ENCODE measurements at regions not wholly inside any gene's neighbourhood (a gene's known extent, or its start where the extent isn't known, plus 50 kb on each side); places are given as distances from the start of the nearest gene placed in this dataset.
A peak's percentile ranks its signal among the peaks of the same experiment; 100 is the strongest.

GRCh38 chr21:27248814-27249213 is 281.9 kb upstream of the ADAMTS5 start:
- Histone ChIP-seq H3K4me3 (no peak overlapping the region), H3K4me1 (no peaks in the 10 kb centered on the region), H3K9me3 (replicated peaks) (no peaks in the 10 kb centered on the region), H3K27me3 (ENCODE audit: low read depth) (no peaks in the 10 kb centered on the region), H3K27ac (replicated peaks) (no peak overlapping the region), H3K36me3 (no peaks in the 10 kb centered on the region)
- TF ChIP-seq CTCF (IDR thresholded peaks at IDR 0.05; ENCODE audit: borderline replicate concordance) = no peak
- no peak for DNase-seq
- intact Hi-C loops (cut with micrococcal nuclease) = no loop called here

GRCh38 chr21:27246741-27247140 is 279.9 kb upstream of the ADAMTS5 start:
- H3K4me1 ChIP-seq = no peaks in the 10 kb centered on the region
- no peak overlapping the region for H3K4me3 ChIP-seq
- no peaks in the 10 kb centered on the region for H3K9me3 ChIP-seq (replicated peaks)
- DNase-seq = no peak
- no peak for TF ChIP-seq CTCF (IDR thresholded peaks at IDR 0.05; ENCODE audit: borderline replicate concordance)
- intact Hi-C loops (cut with micrococcal nuclease) = no loop called here
- no peaks in the 10 kb centered on the region for H3K36me3 ChIP-seq
- H3K27ac ChIP-seq (replicated peaks) = peak overlapping the region; percentile 72
- no peaks in the 10 kb centered on the region for H3K27me3 ChIP-seq (ENCODE audit: low read depth)

- Histone ChIP-seq H3K4me1 (no peaks in the 10 kb centered on the region), H3K27me3 (ENCODE audit: low read depth) (no peaks in the 10 kb centered on the region), H3K9me3 (replicated peaks) (no peaks in the 10 kb centered on the region), H3K36me3 (no peaks in the 10 kb centered on the region), H3K4me3 (no peak overlapping the region), H3K27ac (replicated peaks) (peak overlapping the region; percentile 72)
- DNase-seq = no peak
- intact Hi-C loops (cut with micrococcal nuclease) = no loop called here
- no peak for TF ChIP-seq CTCF (IDR thresholded peaks at IDR 0.05; ENCODE audit: borderline replicate concordance)
Observed at GRCh38 chr21:27244776-27245175, 277.9 kb upstream of the ADAMTS5 start.

- H3K36me3 ChIP-seq = no peaks in the 10 kb centered on the region
- no peak overlapping the region for H3K4me3 ChIP-seq
- TF ChIP-seq CTCF (IDR thresholded peaks at IDR 0.05; ENCODE audit: borderline replicate concordance) = no peak
- no peaks in the 10 kb centered on the region for H3K9me3 ChIP-seq (replicated peaks)
- DNase-seq = no peak
- no peaks in the 10 kb centered on the region for H3K4me1 ChIP-seq
- H3K27ac ChIP-seq (replicated peaks) = peak overlapping the region; percentile 72
- no peaks in the 10 kb centered on the region for H3K27me3 ChIP-seq (ENCODE audit: low read depth)
- intact Hi-C loops (cut with micrococcal nuclease) = no loop called here
Observed at GRCh38 chr21:27244352-27244751, 277.5 kb upstream of the ADAMTS5 start.

- Histone ChIP-seq H3K27ac (replicated peaks) (no peak overlapping the region), H3K9me3 (replicated peaks) (no peaks in the 10 kb centered on the region), H3K4me3 (no peak overlapping the region), H3K27me3 (ENCODE audit: low read depth) (no peaks in the 10 kb centered on the region), H3K4me1 (no peaks in the 10 kb centered on the region), H3K36me3 (no peaks in the 10 kb centered on the region)
- intact Hi-C loops (cut with micrococcal nuclease) = no loop called here
- no peak for DNase-seq
- no peak for TF ChIP-seq CTCF (IDR thresholded peaks at IDR 0.05; ENCODE audit: borderline replicate concordance)
Observed at GRCh38 chr21:27240839-27241238, 274.0 kb upstream of the ADAMTS5 start.

All from left ventricle myocardium inferior (tissue), 1 donor.